ENCODE measurements at regions not wholly inside any gene's neighbourhood (a gene's known extent, or its start where the extent isn't known, plus 50 kb on each side); places are given as distances from the start of the nearest gene placed in this dataset.

GRCh38 chr5:74279244-74279643 lies 361.3 kb downstream of the ENC1 start:
- H3K27me3 ChIP-seq: no peaks in the 10 kb centered on the region
- no peak overlapping the region for H3K27ac ChIP-seq
- H3K4me1 ChIP-seq: peaks cover 58% of the 10 kb centered on the region
- H3K9me3 ChIP-seq (replicated peaks): no peaks in the 10 kb centered on the region
- H3K4me3 ChIP-seq: no peak overlapping the region
- no peaks in the 10 kb centered on the region for H3K36me3 ChIP-seq
- peak; percentile 30 to 74 for DNase-seq

GRCh38 chr5:74277418-74277817 lies 363.1 kb downstream of the ENC1 start:
- H3K27ac ChIP-seq: no peak overlapping the region
- H3K4me3 ChIP-seq: no peak overlapping the region

GRCh38 chr5:74275171-74275992 lies 365.1 kb downstream of the ENC1 start:
- no peak overlapping the region for H3K27ac ChIP-seq
- no peaks in the 10 kb centered on the region for H3K27me3 ChIP-seq
- H3K4me1 ChIP-seq: peaks cover 66% of the 10 kb centered on the region
- no peaks in the 10 kb centered on the region for H3K9me3 ChIP-seq (replicated peaks)
- H3K4me3 ChIP-seq: no peak overlapping the region
- peak in 1 of 2 experiments; percentile 33 for DNase-seq
- no peaks in the 10 kb centered on the region for H3K36me3 ChIP-seq

More at GRCh38 chr5:74277418-74277817, 363.1 kb downstream of the ENC1 start:
- no peak for DNase-seq
- no peaks in the 10 kb centered on the region for H3K36me3 ChIP-seq
- no peaks in the 10 kb centered on the region for H3K9me3 ChIP-seq (replicated peaks)
- no peaks in the 10 kb centered on the region for H3K27me3 ChIP-seq
- H3K4me1 ChIP-seq: peaks cover 65% of the 10 kb centered on the region

- Histone ChIP-seq H3K9me3 (replicated peaks) (no peaks in the 10 kb centered on the region), H3K4me1 (peaks cover 57% of the 10 kb centered on the region), H3K4me3 (no peak overlapping the region), H3K27me3 (no peaks in the 10 kb centered on the region), H3K27ac (no peak overlapping the region; the same call in 1 of the 2 replicates), H3K36me3 (no peaks in the 10 kb centered on the region)
- no peak for DNase-seq
Observed at GRCh38 chr5:74274326-74274725, 366.2 kb downstream of the ENC1 start.

- H3K9me3 ChIP-seq (replicated peaks): no peaks in the 10 kb centered on the region
- H3K27ac ChIP-seq: peak overlapping the region; percentile 80
- no peaks in the 10 kb centered on the region for H3K36me3 ChIP-seq
- H3K27me3 ChIP-seq: no peaks in the 10 kb centered on the region
- peaks cover 47% of the 10 kb centered on the region for H3K4me1 ChIP-seq
- peak; percentile 53 to 65 for DNase-seq
- no peak overlapping the region for H3K4me3 ChIP-seq
Observed at GRCh38 chr5:74272831-74273451, 367.6 kb downstream of the ENC1 start.

GRCh38 chr5:74272024-74272775 lies 368.3 kb downstream of the ENC1 start:
- Histone ChIP-seq H3K36me3 (no peaks in the 10 kb centered on the region), H3K9me3 (replicated peaks) (no peaks in the 10 kb centered on the region), H3K4me3 (no peak overlapping the region), H3K27me3 (no peaks in the 10 kb centered on the region), H3K27ac (peak overlapping the region; percentile 80), H3K4me1 (peaks cover 47% of the 10 kb centered on the region)
- DNase-seq: peak; percentile 60 to 61

GRCh38 chr5:74268297-74268696 lies 372.2 kb downstream of the ENC1 start:
- Histone ChIP-seq H3K4me3 (no peak overlapping the region), H3K36me3 (no peaks in the 10 kb centered on the region), H3K4me1 (peaks cover 41% of the 10 kb centered on the region), H3K27me3 (no peaks in the 10 kb centered on the region), H3K27ac (no peak overlapping the region), H3K9me3 (replicated peaks) (no peaks in the 10 kb centered on the region)
- no peak for DNase-seq

GRCh38 chr5:74266836-74267235 lies 373.7 kb downstream of the ENC1 start:
- no peak overlapping the region for H3K27ac ChIP-seq
- DNase-seq: no peak
- peaks cover 41% of the 10 kb centered on the region for H3K4me1 ChIP-seq
- no peak overlapping the region for H3K4me3 ChIP-seq
- no peaks in the 10 kb centered on the region for H3K27me3 ChIP-seq
- no peaks in the 10 kb centered on the region for H3K36me3 ChIP-seq
- H3K9me3 ChIP-seq (replicated peaks): no peaks in the 10 kb centered on the region

- Histone ChIP-seq H3K36me3 (no peaks in the 10 kb centered on the region), H3K27ac (no peak overlapping the region), H3K9me3 (replicated peaks) (no peaks in the 10 kb centered on the region), H3K4me1 (peaks cover 39% of the 10 kb centered on the region), H3K27me3 (no peaks in the 10 kb centered on the region), H3K4me3 (no peak overlapping the region)
- no peak for DNase-seq
Observed at GRCh38 chr5:74266132-74266531, 374.4 kb downstream of the ENC1 start.

- peak; percentile 44 to 78 for DNase-seq
- Histone ChIP-seq H3K4me1 (peaks cover 38% of the 10 kb centered on the region), H3K36me3 (no peaks in the 10 kb centered on the region), H3K27ac (no peak overlapping the region), H3K27me3 (no peaks in the 10 kb centered on the region), H3K4me3 (no peak overlapping the region), H3K9me3 (replicated peaks) (no peaks in the 10 kb centered on the region; the same call in 1 of the 2 replicates)
Observed at GRCh38 chr5:74262544-74263207, 377.9 kb downstream of the ENC1 start.

- Histone ChIP-seq H3K27me3 (no peaks in the 10 kb centered on the region), H3K9me3 (replicated peaks) (no peaks in the 10 kb centered on the region; the same call in 1 of the 2 replicates), H3K36me3 (no peaks in the 10 kb centered on the region), H3K27ac (no peak overlapping the region), H3K4me1 (peaks cover 47% of the 10 kb centered on the region), H3K4me3 (no peak overlapping the region)
- no peak for DNase-seq
Observed at GRCh38 chr5:74261866-74262265, 378.7 kb downstream of the ENC1 start.

- Histone ChIP-seq H3K27ac (no peak overlapping the region), H3K36me3 (no peaks in the 10 kb centered on the region), H3K27me3 (no peaks in the 10 kb centered on the region), H3K4me1 (peaks cover 51% of the 10 kb centered on the region), H3K4me3 (no peak overlapping the region), H3K9me3 (replicated peaks) (no peaks in the 10 kb centered on the region; the same call in 1 of the 2 replicates)
- peak in 1 of 2 experiments; percentile 30 for DNase-seq
Observed at GRCh38 chr5:74261421-74261820, 379.1 kb downstream of the ENC1 start.

- Histone ChIP-seq H3K36me3 (no peaks in the 10 kb centered on the region), H3K4me3 (no peak overlapping the region)
Observed at GRCh38 chr5:74259572-74259971, 381.0 kb downstream of the ENC1 start.

GRCh38 chr5:74258314-74258665 lies 382.2 kb downstream of the ENC1 start:
- Histone ChIP-seq H3K36me3 (no peaks in the 10 kb centered on the region), H3K27me3 (no peaks in the 10 kb centered on the region), H3K27ac (no peak overlapping the region), H3K9me3 (replicated peaks) (no peaks in the 10 kb centered on the region; the same call in 1 of the 2 replicates), H3K4me1 (peaks cover 46% of the 10 kb centered on the region), H3K4me3 (no peak overlapping the region)
- no peak for DNase-seq

More at GRCh38 chr5:74259572-74259971, 381.0 kb downstream of the ENC1 start:
- no peak overlapping the region for H3K27ac ChIP-seq
- H3K27me3 ChIP-seq: no peaks in the 10 kb centered on the region
- H3K4me1 ChIP-seq: peaks cover 56% of the 10 kb centered on the region
- H3K9me3 ChIP-seq (replicated peaks): no peaks in the 10 kb centered on the region; the same call in 1 of the 2 replicates
- DNase-seq: no peak
